ENCODE measurements at regions not wholly inside any gene's neighbourhood (a gene's known extent, or its start where the extent isn't known, plus 50 kb on each side); places are given as distances from the start of the nearest gene placed in this dataset.
A peak's percentile ranks its signal among the peaks of the same experiment; 100 is the strongest.
"Not testable (repeated sequence)": the region's sequence is repeated elsewhere in the genome, so short reads cannot be mapped to it uniquely, and the experiment has no call there.

DNA sequence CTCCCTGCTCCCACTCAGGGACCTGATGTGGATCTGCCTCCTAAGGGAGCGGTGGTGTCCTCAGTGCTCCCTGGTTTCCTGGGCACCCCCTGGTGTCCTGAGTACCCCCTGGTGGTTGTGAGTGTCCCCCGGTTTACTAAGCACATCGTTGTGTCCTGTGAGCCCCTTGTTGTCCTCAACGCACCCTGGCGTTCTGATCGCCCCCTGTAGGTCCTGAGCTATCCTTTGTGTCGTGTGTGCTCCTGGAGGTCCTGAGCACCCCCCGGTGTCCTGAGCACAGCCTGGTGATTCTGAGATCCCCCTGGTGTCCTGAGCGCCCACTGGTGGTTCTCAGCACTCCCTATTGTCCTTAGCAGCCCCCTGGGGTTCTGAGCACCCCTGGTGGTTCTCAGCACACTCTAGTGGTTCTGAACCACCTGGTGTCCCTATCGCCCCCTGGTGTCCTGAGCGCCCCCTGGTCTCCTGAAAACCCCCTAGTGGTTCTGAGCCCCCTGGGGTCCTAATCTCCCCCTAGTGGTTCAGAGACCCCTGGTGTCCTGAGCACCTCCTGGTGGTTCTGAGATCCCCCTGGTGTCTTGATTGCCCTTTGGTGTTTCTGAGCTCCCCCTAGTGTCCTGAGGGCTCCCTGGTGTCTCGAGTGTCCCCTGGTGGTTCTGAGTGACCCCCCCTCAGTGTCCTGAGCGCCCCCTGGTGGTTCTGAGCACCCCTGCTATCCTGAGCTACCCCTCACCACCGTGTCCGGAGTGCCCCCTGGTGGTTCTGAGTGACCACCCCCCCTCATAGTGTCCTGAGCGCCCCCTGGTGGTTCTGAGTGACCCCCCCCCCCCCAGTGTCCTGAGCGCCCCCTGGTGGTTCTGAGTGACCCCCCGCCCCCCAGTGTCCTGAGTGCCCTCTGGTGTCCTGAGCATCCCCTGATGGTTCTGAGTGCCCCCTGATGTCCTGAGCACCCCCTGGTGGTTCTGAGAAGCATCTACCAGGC lies 615.1 kb downstream of the TMEM121 start:
- no peaks in the 10 kb centered on the region for H3K27me3 ChIP-seq (ENCODE audit: insufficient read depth, poor library complexity, severe bottlenecking)
- no peak for TF ChIP-seq SPI1 (IDR thresholded peaks at IDR 0.05; ENCODE audit: borderline replicate concordance, low read depth)
- TF ChIP-seq GABPA (IDR thresholded peaks at IDR 0.05; ENCODE audit: low read depth): no peak
- TF ChIP-seq, protein P1, sequence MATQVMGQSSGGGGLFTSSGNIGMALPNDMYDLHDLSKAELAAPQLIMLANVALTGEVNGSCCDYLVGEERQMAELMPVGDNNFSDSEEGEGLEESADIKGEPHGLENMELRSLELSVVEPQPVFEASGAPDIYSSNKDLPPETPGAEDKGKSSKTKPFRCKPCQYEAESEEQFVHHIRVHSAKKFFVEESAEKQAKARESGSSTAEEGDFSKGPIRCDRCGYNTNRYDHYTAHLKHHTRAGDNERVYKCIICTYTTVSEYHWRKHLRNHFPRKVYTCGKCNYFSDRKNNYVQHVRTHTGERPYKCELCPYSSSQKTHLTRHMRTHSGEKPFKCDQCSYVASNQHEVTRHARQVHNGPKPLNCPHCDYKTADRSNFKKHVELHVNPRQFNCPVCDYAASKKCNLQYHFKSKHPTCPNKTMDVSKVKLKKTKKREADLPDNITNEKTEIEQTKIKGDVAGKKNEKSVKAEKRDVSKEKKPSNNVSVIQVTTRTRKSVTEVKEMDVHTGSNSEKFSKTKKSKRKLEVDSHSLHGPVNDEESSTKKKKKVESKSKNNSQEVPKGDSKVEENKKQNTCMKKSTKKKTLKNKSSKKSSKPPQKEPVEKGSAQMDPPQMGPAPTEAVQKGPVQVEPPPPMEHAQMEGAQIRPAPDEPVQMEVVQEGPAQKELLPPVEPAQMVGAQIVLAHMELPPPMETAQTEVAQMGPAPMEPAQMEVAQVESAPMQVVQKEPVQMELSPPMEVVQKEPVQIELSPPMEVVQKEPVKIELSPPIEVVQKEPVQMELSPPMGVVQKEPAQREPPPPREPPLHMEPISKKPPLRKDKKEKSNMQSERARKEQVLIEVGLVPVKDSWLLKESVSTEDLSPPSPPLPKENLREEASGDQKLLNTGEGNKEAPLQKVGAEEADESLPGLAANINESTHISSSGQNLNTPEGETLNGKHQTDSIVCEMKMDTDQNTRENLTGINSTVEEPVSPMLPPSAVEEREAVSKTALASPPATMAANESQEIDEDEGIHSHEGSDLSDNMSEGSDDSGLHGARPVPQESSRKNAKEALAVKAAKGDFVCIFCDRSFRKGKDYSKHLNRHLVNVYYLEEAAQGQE (IDR thresholded peaks at IDR 0.05; ENCODE audit: insufficient replicate concordance, low read depth): no peak
- TF ChIP-seq POLR2AphosphoS5 (IDR thresholded peaks at IDR 0.05; ENCODE audit: low read depth): no peak
- TF ChIP-seq, protein P2, sequence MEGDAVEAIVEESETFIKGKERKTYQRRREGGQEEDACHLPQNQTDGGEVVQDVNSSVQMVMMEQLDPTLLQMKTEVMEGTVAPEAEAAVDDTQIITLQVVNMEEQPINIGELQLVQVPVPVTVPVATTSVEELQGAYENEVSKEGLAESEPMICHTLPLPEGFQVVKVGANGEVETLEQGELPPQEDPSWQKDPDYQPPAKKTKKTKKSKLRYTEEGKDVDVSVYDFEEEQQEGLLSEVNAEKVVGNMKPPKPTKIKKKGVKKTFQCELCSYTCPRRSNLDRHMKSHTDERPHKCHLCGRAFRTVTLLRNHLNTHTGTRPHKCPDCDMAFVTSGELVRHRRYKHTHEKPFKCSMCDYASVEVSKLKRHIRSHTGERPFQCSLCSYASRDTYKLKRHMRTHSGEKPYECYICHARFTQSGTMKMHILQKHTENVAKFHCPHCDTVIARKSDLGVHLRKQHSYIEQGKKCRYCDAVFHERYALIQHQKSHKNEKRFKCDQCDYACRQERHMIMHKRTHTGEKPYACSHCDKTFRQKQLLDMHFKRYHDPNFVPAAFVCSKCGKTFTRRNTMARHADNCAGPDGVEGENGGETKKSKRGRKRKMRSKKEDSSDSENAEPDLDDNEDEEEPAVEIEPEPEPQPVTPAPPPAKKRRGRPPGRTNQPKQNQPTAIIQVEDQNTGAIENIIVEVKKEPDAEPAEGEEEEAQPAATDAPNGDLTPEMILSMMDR (IDR thresholded peaks at IDR 0.05; ENCODE audit: insufficient read depth, low read length): no peak
- no peak overlapping the region for H3K27ac ChIP-seq (replicated peaks)
- no peak overlapping the region for H3K4me3 ChIP-seq (replicated peaks; ENCODE audit: insufficient read depth, low read length)
- DNase-seq (ENCODE audit: low read depth in 1 of 2, low spot score in 1 of 2): peak in 1 of 2 experiments; percentile 16

- H3K4me3 ChIP-seq (replicated peaks; ENCODE audit: insufficient read depth, low read length); H3K27me3 ChIP-seq (ENCODE audit: insufficient read depth, poor library complexity, severe bottlenecking); H3K27ac ChIP-seq (replicated peaks); DNase-seq (ENCODE audit: low read depth in 1 of 2, low spot score in 1 of 2): not testable (repeated sequence)
Measured at GRCh38 chr14:106145731-106146130, 619.3 kb downstream of the TMEM121 start.

DNA sequence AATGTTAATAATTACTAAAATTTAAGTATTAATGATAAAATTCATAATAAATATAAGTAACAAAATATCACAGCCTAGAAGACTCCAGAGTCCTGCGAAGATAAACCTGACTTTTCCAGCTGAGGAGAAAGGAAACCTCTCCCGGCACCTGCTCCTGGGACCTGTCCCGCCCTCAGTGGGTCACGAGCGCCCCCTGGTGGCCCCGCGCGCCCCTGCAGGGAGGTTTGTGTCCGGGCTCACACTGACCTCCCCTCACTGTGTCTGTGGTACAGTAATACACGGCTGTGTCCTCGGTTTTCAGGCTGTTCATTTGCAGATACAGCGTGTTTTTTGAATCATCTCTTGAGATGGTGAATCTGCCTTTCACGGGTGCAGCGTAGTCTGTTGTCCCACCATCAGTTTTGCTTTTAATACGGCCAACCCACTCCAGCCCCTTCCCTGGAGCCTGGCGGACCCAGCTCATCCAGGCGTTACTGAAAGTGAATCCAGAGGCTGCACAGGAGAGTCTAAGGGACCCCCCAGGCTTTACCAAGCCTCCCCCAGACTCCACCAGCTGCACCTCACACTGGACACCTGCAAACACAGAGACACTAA lies 627.1 kb downstream of the TMEM121 start:
- peak in 1 of 2 experiments; percentile 61 for DNase-seq (ENCODE audit: low read depth in 1 of 2, low spot score in 1 of 2)
- TF ChIP-seq, protein P2 (IDR thresholded peaks at IDR 0.05; ENCODE audit: insufficient read depth, low read length): peak; percentile 12

GRCh38 chr14:106163316-106163715 lies 636.9 kb downstream of the TMEM121 start:
- no peak for DNase-seq (ENCODE audit: low read depth in 1 of 2, low spot score in 1 of 2)
- H3K27ac ChIP-seq (replicated peaks): no peak overlapping the region
- no peak overlapping the region for H3K4me3 ChIP-seq (replicated peaks; ENCODE audit: insufficient read depth, low read length)
- H3K27me3 ChIP-seq (ENCODE audit: insufficient read depth, poor library complexity, severe bottlenecking): no peaks in the 10 kb centered on the region
- TF ChIP-seq, protein P2 (IDR thresholded peaks at IDR 0.05; ENCODE audit: insufficient read depth, low read length): no peak
- TF ChIP-seq GABPA (IDR thresholded peaks at IDR 0.05; ENCODE audit: low read depth): no peak
- TF ChIP-seq SPI1 (IDR thresholded peaks at IDR 0.05; ENCODE audit: borderline replicate concordance, low read depth): no peak
- TF ChIP-seq POLR2AphosphoS5 (IDR thresholded peaks at IDR 0.05; ENCODE audit: low read depth): no peak
- TF ChIP-seq, protein P1 (IDR thresholded peaks at IDR 0.05; ENCODE audit: insufficient replicate concordance, low read depth): no peak

More for the DNA sequence above, 627.1 kb downstream of the TMEM121 start:
- H3K27me3 ChIP-seq (ENCODE audit: insufficient read depth, poor library complexity, severe bottlenecking); H3K27ac ChIP-seq (replicated peaks); H3K4me3 ChIP-seq (replicated peaks; ENCODE audit: insufficient read depth, low read length): not testable (repeated sequence)

GRCh38 chr14:106163812-106164211 lies 637.4 kb downstream of the TMEM121 start:
- not testable (repeated sequence) for DNase-seq (ENCODE audit: low read depth in 1 of 2, low spot score in 1 of 2); H3K4me3 ChIP-seq (replicated peaks; ENCODE audit: insufficient read depth, low read length); H3K27ac ChIP-seq (replicated peaks); H3K27me3 ChIP-seq (ENCODE audit: insufficient read depth, poor library complexity, severe bottlenecking)
